SKM-1 treated with dmso at 0.1 percent for 144 hours (cell line): ENCODE measurements at regions not wholly inside any gene's neighbourhood (a gene's known extent, or its start where the extent isn't known, plus 50 kb on each side); places are given as distances from the start of the nearest gene placed in this dataset.

Experiments
- DNase-seq: peaks from one replicate; lab custom pipeline; 2025; ENCODE audit not compliant: unreplicated experiment; lab: John Stamatoyannopoulos, UW

DNA sequence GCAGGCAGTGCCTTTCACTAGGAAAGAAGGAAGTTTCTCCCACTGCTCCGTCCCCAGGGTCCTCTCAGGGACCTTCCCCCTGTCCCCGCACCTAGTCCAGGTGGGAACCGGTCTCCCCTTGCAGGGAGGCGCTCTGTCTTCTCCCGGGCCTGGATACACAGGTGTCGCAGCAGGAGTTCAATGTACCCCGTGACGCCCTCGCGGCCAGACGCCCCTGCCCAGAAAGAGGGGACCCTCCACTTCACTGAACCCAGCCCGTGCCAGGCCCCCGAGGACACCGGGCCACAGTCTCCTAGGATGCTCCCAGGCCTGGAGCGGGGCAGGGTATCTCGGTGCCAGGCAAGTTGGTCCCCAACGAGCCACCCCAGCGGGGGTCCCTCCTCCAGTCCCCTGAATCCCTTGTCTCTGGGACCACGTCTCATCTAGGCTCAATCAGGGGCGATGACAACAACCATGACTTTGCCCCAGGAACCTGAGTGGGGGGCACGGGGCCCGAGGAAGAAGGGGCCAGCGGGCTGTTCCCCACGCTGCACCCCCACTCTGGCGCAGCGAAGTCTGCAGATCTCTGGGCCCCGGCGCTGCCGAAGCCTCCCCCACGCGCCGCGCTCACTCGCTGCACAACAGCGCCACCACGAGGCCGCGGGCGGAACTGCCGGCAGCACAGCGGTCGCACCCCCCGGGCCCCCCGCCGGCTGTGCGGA lies 103.0 kb downstream of the EDN3 start:
- DNase-seq, result peak; percentile 6

DNA sequence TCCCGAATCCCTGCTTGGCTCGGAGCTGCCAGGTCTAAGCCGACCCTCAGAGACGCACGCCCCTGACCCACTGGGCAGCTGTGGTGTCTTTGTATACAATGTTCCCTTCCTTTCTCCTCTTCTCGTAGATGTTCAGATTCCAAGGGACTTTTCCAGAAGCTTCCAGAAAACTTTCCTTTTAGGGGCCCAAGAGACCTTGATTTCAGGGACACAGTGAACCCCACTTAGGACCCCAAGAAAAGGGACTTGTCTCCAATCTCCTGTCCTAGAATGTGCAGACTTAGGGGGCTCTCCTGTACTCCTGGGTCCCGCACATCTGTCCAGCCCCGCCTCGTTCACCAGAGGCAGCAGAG lies 103.5 kb downstream of the EDN3 start:
- no peak for DNase-seq

DNA sequence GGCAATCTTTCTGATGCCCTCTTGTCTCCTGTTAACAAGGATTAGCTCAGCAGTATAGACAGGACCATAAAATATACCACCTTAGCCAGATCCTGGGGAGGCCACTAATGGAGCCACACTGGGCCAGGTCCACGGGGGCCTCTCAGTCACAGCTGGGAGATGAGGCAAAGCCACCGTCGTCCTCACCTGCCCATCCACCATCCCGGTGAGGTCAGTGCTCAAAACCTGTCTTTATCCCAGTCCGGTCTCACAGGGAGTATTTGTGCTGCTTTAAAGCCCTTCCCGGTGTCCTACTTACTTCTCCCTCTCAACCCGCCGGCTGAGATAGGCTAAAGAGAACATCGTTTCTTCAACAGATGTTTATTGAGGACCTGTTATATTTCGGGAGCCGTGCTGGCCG lies 104.3 kb downstream of the EDN3 start:
- DNase-seq, result no peak

DNA sequence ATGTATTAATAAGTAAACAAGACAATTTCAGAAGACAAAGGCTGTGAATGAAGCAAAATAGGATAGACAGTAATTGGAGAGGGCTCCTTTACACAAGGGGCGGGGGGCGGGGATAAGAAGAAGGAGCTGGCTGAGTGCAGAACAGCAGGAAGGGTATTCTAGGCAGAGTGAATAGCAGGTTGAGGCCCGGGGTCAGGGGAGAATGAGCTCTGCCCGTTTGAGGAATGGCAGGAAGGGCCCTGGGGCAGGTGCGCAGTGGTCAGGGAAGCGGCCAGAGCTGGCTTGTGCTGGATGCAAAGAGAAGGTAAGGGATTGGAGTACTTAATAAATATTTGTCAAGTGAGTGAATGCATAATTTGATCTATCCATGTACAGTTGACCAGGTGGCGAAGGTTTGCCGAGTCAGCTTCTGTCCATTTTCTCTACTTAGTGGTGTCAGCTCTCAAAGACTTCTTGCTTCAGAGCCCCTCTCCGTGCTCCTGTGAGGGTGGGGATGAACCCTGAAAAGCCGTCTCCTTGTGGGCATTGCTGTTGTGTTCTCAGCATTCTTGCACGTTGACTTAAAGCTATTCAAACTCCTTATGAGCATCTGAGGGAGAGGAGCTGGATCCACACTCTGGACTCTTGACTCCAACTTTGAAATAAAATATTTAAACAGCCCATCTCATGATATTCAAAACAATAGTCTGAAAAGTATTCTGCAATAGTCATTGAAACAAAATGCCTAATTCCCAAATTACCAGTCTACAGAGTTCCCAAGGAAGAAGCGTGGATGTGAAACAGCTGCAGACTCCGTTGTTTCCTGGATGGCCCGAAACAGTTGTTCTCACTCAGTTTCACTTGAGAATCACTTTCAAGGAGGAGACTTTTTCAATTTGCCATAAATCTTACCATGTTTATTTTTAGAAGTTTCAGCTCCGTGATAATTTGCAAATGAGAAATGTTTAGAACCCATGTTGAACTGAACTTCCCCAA lies 105.1 kb downstream of the EDN3 start:
- no peak for DNase-seq

DNA sequence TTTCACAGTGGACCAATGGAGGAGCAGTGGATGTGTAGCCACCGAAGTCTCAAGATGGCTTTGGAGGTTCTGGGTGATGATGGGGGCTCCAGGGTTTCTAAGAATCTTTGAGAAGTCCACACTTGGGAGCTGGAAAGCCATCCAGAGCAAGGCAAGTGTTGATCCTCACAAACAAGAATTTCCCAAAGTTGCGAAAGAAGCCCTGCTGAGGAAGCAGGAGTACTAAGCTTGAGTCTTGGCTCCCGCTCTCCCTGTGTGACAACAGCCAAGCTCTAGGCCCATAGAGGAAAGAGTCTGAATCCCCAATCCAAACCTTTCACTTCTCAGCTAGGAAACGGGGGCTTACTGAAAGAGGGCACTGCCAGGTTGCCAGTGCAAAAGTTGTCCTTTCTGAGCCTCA lies 106.0 kb downstream of the EDN3 start:
- DNase-seq, result no peak

DNA sequence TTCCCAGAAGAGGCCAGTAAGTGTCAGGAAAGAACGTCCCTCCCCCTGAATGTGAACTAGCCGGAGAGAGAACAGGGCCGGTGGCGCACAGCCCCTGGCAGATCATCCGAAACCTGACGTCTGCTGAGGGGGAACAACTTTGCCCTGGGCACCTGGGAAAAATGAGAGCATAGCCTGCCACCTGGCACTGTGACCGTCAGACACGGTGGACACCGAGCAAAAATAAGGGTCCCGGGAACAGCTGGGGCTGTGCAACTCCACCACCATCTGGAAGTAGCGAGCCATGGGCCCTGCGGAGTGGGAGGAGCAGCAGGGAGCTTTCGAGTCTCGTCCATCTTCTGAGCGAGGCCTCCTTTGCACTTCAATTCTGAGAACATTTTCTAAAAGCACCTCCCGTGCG lies 110.8 kb downstream of the EDN3 start:
- DNase-seq, result no peak

DNA sequence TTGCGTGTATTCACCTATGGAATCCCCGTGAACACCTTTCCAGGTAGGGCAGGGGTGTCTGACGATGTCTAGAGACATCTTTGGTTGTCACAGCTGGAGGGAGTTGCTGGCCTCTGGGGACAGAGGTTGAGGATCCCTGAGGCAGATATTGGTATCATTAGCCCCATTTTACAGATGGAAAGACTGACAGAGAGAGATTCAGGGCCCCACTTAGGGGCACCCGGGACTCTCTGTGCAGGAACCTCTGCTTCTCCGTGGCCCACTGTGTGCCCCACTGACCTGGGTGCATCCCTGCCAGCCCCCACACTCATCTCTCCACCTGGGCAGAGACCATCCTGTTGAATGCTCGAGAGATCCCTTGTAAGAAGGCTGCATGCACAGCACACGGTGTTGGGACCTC lies 111.2 kb downstream of the EDN3 start:
- no peak for DNase-seq

DNA sequence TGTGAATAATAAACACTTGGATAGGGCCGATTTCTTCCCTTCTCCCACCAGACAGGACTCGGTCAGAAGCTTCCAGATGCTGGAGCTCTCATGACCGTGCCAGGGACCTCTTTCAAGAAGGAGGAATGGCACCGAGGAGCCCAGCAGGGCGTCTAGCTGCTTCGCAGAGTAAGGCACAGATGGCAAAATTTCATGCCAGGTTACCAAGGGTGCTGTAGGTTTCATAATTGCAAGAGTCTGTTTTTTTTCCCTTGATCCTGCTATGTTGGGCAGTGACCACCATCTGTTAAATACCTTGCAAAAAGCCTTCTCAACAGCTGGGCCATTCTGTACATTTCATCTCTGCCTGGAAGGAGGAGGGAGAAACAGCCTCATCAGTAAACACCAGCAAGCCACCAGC lies 111.8 kb downstream of the EDN3 start:
- no peak for DNase-seq

DNA sequence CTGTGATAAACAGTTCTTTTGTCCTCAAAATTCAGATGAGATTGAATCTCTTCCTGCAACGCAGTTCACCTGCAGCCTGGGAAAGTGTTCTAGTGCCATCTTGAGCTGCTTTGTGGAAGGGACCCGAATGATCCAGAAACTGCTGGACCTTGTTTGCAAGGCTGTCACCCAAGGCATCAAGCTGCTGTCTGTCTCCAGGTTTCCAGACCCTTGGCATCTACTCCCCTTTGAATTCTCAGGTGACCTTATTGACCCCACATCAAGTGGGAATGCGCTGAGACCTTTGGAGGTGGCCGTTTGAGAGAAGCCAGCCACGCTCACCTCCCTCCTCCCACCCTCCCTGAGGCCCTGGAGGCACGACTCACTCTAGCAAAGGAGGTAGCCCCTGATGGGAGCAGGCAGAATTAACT lies 112.5 kb downstream of the EDN3 start:
- DNase-seq, result no peak

DNA sequence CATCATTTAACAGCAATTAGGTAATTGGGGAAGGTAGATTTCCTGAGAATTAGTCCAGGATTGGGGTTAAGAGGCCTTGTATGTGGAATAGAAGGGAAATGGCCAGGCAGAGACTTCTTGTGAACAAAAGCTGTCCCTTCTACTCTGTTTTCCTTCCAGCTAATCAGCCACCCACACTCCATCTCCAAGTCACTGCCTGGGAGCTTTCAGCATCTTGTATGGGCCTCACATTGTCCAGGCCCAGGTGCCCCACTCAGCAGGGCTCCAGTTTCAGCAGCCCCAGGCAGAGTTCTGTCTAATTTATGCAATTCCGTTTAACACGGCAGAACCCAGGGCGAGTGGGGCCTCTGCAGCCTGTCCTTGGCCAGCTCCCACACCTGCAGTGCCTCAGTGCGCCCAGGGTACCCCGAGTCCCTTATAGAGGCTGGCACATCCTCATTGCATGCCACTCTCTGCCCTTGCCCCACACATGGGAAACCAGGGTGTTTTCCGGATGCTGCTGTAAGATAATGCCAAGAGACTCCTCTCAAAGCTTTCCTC lies 113.0 kb downstream of the EDN3 start:
- no peak for DNase-seq

DNA sequence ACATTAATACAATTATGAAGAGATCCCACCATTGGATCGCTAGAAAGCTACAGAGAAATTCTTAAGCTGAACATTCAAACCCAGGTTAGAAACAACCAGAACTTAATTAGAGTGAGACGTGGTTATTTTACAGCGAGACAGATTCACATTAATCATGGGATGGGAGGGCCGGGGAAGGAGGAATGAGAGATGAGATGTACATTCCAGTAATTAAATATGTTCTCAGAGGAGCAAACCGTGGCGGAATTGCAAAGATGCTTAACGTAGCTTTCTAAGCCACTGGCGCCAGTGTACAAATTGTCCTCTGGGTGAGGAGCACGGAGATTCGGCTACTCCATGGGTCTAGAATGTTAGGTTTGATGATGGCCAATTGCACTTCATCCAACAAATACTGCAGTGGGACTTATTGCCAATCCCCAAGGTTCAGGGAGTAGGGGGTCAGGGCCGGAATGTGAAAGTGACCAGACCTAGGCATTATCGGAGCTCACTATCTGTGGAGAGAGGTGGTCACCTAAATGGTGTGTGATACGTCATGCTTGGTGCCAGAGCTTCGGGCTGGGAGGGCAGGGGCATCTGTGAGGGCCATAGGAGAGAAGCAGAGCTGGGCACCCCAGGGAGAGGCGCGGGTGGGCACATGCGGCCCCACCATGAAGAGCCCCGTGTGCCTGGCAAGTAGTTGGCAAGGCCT lies 114.7 kb downstream of the EDN3 start:
- no peak for DNase-seq

DNA sequence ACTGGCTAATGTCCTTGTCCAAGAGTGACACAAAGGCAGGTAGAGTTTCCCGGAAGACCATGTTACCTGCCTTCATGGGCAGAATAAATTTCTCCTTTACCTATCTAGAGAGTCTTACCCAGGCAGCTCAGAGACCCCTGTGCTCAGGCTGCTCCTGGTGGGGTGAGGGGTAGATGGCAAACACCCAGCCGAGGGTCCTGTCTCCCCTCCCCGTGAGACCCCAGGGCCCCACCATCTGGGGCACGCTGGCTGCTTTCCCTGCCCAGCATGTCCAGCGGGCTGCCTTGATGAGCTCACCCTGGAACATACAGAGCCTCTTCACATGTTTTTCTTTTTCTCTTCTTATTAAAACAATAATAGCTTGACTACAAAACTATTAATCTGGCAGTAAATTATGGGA lies 116.5 kb downstream of the EDN3 start:
- DNase-seq, result no peak

DNA sequence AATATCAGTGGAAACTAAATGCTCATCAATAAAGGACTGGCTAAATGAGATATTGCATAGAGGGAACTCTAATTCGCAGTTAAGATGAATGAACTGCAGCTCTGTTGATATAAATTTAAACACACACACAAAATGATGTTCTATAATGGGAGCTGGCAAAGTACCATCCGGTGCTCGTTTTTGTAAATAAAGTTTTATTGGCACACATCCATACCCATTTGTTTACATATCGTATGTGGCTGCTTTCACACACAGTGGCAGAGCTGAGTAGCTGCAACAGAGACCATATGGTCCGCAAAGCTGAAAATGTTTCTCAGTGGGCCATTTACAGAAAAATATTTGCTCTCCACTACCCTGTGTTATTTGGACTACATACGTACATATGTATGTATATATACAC lies 120.7 kb downstream of the EDN3 start:
- no peak for DNase-seq

DNA sequence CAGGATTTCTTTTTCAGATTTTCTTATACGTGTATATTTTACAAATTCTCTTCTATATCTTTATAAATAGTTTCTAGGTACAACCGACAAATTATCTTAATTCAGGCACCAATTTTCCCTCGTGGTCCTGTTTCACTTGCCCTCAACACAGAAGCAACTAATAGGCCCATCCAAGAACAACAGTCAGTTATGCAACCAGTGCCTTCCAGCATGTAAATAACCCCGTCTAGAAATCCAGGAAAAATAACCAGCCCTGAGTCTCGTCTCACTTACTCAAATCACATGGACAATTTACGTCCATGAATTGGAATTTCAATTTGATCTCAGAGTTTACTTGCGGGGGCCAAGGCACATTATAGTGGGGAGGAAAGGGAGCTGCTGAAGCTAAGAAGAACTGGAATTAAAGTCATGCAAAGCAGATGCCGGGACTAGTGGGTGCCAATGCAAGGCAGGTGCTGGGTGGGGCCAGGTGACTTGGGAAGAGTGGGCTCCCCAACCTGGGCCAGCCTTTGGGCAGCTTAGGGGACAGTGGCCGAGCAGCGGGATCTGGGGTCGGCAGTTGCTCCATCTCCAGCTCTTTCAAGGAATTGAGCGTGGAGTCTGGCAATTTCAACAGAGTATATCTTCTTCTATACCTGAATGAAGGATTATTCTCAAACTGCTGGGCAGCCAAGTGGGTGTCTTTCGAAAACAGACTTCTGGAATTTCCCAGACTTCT lies 121.7 kb downstream of the EDN3 start:
- no peak for DNase-seq

DNA sequence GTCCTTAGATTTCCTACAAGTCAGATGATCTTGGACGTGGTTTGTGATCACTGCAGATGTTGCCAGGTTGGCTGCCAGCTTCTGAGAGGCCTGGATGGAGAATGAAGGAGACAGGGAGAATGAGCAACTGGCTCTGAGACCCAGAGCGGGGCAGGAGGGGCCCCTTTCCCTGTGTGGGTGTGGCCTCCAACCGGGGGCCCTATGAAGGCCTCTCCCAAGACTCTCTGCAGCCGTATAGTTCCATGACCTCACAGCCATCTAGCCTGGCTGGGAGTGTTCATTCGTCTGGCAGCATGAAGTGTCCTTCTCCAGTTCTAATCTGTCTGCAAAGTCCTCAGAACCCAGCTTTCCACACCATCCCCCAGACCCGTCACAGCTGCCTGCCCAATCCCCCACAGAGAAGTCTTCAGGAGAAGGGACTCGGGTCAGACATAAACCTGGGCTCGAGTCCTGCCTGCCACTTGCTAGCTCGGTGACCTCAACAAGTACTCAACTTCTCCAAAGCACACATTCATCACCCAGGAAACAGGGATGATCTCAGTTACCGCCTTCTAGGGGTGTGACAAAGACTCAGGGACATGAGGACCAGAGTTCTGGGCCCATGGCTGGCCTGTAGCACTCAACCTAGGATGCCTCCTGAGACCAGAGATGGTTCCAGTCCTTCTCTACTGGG lies 122.6 kb downstream of the EDN3 start:
- no peak for DNase-seq

DNA sequence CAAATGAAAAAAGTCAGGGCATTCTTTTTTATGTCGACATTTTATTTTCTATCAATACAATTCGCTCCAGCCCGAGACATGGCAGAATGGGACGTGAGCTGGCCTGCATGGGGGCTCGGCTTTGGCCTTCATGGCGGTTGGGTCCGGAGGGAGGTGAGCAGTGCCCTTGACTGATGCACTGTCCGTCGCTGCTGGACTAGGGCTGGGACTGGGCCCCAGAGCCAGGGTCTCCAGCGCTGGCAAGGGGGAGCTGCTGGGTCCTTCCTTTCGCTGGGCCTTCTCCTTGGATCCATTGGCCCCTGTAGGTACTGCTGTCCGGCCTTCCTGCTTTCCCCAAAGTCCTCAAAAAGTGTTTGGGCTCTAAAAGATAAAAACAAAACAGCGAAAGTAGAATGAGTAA lies 124.6 kb downstream of the EDN3 start:
- no peak for DNase-seq

DNA sequence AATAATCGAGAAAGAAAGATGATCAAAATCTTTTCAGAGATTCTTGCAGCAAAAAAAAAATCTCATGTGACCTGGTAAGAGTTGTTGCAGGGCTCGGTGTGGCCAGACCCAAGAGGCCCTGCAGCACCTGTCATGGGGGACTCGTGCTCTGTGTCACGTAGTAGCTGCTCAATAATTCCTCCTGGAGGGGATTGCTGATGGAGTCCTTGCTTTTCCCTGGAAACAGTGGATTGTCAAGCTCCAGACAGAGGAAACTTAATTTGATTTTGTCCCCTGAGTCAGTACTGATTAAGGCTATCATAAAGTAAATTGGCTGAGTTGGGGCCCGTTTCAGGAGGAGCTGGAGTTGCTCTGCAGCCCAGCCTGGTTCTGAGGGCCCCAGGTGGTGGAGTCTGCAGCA lies 125.2 kb downstream of the EDN3 start:
- no peak for DNase-seq

DNA sequence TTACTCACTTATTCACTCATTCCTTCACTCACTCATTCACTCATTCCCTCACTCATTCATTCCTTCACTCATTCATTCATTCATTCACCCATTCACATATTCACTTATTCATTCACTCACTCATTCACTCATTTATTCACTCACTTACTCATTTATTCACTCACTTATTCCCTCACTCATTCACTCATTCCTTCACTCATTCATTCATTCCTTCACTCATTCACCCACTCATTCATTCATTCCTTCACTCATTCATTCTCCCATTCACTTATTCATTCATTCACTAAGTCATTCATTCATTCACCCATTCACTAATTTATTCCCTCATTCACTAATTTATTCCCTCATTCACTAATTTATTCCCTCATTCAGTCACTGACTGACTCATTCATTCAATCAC lies 127.6 kb downstream of the EDN3 start:
- no peak for DNase-seq

DNA sequence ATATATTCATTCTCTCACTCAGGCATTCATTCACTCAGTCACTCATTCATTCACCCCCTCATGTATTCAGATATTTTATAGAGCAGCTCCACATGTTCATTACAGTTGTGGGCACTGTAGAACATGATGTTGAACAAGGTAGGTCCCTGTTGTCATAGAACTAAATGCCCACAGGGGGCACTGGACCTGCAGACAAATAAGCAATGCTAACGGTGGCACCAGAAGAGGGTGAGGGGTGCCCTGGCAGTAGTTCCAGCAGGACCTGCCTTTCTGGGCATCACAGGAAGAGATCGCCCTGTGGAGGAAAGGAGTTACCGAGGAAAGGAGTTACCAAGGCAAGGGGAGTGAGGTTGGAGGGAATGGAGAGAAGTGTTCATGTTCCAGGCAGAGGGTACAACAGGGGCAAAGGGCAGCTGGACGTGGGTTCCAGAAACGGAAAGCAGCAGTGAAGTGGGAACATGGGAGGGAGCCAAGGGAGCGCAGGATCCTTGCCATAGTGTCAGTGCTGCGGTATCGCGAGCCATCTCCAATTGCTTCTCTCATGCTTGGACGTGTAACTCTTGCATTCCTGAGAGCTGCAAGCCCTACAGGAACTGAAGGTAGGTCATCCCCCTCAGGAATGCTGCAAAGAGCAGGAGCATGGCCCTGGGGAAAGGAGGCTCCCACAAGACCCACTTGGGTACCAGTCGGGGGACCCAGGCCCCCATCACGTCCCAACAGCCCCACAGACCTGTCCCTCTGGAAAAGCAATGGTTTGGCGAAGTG lies 128.2 kb downstream of the EDN3 start:
- no peak for DNase-seq

DNA sequence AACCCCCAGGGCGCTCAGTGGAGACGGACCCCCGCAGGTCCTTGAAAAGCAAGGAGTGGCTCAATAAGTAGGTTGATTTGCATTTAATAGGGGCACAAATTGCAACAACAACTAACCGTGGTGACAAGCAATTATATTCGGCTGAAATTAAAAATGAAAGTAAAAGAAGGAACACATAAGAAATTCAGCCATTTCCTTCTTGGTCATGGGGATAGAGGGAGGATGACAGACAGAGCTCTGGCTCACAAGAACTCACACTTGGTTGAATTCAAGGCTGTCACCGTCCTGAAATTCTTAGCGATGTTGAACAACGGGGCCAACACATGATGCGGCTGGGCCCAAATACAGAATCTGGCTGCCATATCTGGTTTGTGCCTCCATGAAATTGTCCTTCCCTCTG lies 129.0 kb downstream of the EDN3 start:
- no peak for DNase-seq
